LHCN-M2 (cell line): ENCODE measurements at regions not wholly inside any gene's neighbourhood (a gene's known extent, or its start where the extent isn't known, plus 50 kb on each side); places are given as distances from the start of the nearest gene placed in this dataset.
"Not testable (repeated sequence)": the region's sequence is repeated elsewhere in the genome, so short reads cannot be mapped to it uniquely, and the experiment has no call there.

Experiments used
- DNase-seq: peaks from one replicate; pipeline ENCODE4 v3.0.0-alpha.2; 2012; ENCODE audit warnings: low read depth

DNA sequence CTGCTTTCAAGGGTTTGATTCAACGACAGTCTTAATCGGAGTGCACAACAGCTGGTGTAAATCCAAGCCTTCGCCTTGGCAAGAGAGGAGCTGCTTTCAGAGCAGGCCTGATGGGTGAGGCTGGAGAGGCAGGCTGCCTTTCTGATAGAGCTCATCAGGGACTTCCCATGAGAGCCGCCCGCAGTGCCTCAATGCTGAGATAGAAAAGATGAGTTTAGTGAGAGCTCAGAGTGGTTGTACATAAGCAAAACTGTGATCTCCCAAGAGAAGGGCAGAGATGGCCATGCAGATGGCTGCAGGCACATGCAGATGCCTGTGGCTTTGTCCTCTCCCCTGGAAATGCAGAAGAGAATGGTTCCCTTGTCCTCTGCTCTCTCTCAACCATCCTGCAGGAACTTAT is 122.1 kb downstream of the ARL4C start:
- no peak for DNase-seq

GRCh38 chr2:234374150-234374508 is 122.8 kb downstream of the ARL4C start:
- no peak for DNase-seq

GRCh38 chr2:234373481-234374149 is 123.3 kb downstream of the ARL4C start:
- no peak for DNase-seq

DNA sequence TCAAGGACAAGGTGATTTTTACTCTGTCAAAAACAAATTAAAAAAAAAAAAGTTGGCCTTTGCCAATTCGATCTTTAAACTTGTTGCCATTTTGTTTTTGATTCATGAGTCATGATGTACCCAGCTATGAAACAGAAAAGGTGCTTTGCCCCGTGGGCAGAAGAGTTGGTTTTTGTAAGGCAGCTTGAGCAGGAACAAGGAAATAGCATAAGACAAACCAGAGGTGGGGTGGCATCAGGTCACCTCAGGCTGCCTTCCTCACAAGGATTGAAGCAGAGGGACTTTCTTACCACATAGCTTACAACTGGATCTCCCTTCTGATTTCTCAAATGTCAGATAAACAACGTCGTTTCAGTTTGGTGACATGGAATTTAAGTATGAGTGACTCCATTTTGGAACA is 123.8 kb downstream of the ARL4C start:
- DNase-seq = no peak

DNA sequence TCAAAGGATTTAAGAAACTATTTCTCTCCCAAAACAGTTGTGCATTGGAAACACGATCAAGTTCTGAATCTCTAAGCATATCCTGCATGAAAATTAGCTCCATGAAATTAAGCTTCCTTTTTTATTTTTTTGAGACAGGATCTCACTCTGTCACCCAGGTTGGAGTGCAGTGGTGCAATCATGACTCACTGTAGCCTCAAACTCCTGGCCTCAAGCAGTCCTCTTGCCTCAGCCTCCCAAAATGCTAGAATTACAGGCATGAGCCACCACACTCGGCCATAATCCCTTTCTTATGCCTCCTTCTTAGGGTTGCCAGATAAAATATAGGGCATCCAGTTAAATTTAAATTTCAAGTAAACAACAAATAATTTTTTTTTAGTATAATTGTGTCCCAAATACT is 124.4 kb downstream of the ARL4C start:
- no peak for DNase-seq

DNA sequence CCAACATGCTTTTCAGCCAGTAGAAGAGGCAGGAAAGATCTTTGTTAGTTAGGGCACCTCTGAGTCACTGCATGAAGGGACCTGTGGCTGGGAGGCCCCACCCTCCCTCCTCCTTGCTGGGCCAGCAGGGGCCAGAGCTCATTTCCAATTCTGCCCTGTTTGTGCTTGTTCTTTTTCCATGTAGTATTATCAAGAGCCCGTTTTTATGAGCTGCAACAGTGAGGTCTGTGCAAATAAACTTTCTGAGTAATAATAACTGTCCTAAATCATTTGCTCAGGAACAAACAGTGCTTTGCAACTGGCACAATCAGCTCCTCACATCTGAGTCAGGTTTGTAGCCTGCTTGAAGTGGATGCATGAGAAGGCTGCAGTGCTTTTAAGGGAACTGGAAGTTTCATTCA is 128.0 kb downstream of the ARL4C start:
- peak; percentile 60 for DNase-seq

GRCh38 chr2:234366891-234367290 is 130.0 kb downstream of the ARL4C start:
- peak; percentile 51 for DNase-seq

DNA sequence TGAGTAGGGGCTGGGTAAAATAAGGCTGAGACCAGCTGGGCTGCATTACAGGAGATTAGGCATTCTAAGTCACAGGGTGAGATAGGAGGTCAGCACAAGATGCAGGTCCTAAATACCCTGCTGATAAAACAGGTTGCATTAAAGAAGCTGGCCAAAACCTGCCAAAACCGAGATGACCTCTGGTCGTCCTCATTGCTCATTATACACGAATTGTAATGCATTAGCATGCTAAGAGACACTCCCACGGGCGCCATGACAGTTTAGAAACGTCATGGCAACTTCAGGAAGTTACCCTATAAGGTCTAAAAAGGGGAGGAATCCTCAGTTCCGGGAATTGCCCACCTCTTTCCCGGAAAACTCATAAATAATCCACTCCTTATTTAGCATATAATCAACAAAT is 132.2 kb downstream of the ARL4C start:
- no peak for DNase-seq

- no peak for DNase-seq
Observed at GRCh38 chr2:234363647-234364294, 133.1 kb downstream of the ARL4C start.

DNA sequence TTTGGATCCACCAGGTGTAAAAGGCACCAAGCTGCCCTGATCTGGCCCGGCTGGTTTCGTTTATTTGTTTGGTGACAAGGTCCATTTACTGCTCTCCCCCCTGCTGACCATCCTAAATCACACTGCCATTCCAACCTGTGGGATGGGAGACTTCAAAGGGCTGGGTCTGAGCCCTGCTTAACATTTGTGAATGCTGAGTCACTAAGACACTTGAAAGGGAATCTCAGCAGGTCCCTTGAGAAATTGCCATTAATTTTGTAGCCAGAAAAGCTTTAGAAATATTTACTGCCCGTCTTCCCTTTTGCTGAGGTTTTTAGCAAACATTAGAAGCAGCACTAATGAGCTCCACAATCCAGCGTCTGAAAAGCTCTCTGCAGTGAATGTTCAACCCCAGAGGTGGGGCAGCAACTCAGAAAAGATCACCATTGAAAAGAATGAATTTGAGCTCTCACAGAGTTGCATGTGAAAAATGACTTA is 133.8 kb downstream of the ARL4C start:
- peak; percentile 37 for DNase-seq

- peak; percentile 21 for DNase-seq
Observed at GRCh38 chr2:234360313-234360975, 136.4 kb downstream of the ARL4C start.

DNA sequence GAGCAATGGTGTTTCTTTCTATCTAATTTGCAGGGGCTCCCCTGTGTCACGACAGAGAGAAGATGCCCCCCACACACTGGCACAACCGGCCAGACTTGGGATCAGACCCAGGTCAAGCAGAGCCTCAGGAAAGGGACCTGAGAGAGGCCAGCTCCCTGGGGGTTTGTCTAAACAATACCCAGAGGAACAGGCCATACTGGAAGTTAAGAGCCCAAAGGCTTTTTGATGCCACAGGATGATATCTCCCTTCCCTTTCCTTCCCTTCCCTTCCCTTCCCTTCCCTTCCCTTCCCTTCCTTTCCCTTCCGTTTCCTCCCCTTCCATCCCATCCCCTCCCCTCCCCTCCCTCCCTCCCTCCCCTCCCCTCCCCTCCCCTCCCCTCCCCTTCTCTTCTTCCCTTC is 139.2 kb downstream of the ARL4C start:
- no peak for DNase-seq

DNA sequence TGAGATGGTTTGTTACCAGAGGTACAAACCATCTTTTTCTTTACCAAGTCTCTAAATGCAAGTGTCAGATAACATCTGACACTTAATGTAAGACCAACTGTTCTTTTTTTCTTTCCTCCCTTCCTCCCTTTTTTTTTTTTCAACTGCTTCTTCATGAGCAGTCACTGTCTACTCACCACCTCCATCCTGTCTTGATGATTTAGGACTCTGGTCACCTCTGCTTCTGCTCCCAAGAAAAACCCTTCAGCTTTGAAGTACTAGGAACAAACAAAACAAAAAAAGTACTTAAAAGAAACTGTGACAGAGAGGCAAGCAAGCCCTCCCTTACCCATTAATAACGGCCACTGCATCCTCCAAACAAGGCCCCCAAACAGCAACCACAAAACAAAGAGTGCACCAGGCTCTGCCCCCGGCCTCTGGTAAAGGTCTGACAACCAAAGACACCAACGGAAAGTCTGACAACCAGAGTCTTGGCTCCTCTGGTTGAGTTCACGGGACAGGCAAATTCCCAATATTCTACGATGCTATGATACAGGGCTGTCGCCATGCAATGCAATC is 141.0 kb downstream of the ARL4C start:
- no peak for DNase-seq

DNA sequence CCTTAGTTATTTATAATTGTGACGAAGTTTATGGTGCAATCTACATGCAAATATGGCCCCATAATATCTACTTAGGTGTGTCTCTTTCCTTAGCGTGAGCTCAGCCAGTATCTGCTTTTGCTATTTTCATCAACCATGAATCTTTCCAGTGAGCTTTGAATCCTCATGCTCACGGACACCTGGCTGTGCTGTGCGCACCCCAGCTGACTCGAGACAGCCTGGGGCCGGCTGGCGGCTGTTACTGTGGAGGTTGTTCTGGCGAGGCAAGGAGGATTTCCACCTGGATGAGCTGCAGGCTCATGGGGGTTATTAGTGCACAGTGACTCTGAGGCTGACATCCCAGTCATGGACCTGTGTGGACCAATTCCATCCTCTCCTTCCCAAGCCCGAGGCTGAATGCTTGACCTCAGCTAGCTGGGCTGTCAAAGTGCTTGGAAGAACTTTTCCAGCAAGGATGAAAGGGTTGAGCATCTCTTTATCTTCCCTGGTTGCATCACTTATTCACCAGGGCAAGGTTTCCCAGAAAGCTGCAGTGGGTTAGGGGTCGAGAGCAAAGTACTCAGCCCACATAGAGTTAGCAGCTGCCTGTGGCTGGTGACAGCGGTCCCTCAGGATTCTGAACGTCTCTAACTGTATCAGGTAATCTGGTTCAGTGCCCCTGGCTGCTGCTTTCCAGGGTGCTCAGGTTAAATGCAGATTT is 141.7 kb downstream of the ARL4C start:
- DNase-seq = no peak

GRCh38 chr2:234352270-234352669 is 144.6 kb downstream of the ARL4C start:
- DNase-seq = no peak

- not testable (repeated sequence) for DNase-seq
Observed at GRCh38 chr2:234351866-234352265, 145.0 kb downstream of the ARL4C start.

- DNase-seq = no peak
Observed at GRCh38 chr2:234348081-234348480, 148.8 kb downstream of the ARL4C start.

DNA sequence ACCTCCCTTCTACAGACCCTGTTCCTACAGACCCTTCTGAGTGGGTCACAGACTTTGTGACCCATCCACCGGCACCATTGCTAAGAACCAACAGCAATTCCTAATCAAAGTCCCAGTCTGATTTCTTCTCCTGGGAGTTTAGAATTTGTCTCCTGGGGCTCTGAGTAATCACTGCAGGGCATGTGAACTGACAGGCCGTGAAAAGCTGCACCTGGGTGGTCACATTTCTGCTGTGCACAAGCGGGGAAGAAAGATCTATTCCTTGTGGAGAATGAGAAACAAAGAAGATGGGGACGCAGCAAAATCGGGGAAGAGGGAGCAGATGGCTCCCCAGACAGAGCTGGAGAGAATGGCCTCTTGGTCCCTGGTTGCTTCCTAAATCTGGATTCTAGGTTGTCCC is 151.0 kb downstream of the ARL4C start:
- DNase-seq = no peak

DNA sequence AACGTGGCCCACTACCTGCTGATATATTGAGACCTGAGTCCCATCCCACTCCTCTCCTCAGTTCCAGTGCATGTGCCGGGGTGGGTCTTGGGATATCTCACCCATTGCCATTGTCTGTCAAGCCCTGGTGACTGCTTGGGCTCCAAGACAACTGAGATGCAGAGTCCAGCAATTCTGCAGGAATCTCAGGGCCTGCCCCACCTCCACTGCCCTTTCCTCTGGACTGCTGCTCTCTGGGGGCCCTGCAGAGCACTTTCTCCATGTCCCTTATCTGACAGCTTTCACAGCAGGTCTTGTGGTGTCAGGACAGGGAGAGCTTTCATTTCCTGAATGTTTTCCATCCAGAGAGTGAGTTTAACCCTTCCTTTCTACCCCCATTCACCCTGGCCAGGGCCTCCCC is 152.9 kb downstream of the ARL4C start:
- DNase-seq = no peak

GRCh38 chr2:234343372-234343771 is 153.5 kb downstream of the ARL4C start:
- DNase-seq = no peak

GRCh38 chr2:234341306-234341985 is 155.4 kb downstream of the ARL4C start:
- DNase-seq = no peak
